ENCODE measurements at regions not wholly inside any gene's neighbourhood (a gene's known extent, or its start where the extent isn't known, plus 50 kb on each side); places are given as distances from the start of the nearest gene placed in this dataset.
"Not testable (repeated sequence)": the region's sequence is repeated elsewhere in the genome, so short reads cannot be mapped to it uniquely, and the experiment has no call there.

- H3K36me3 Mint-ChIP-seq: no peaks in the 10 kb centered on the region
- no peaks in the 10 kb centered on the region for H3K27me3 Mint-ChIP-seq
- peaks cover 1% of the 10 kb centered on the region for H3K9me3 Mint-ChIP-seq
- no peak for ATAC-seq (ENCODE audit: low read depth)
- H3K27ac Mint-ChIP-seq: no peak overlapping the region
- no peaks in the 10 kb centered on the region for H3K4me1 Mint-ChIP-seq
- DNase-seq (ENCODE audit: low spot score in 2 of 2): no peak
- H3K4me3 Mint-ChIP-seq: no peak overlapping the region
These were observed 753.5 kb upstream of the PKDCC start for GRCh38 chr2:41294331-41294730.

- Mint-ChIP-seq H3K9me3 (peaks cover 2% of the 10 kb centered on the region), H3K27me3 (peaks cover 2% of the 10 kb centered on the region)
These were observed 734.7 kb upstream of the PKDCC start for GRCh38 chr2:41313082-41313481.

GRCh38 chr2:41314511-41315070, 733.2 kb upstream of the PKDCC start:
- Mint-ChIP-seq H3K4me3 (no peak overlapping the region), H3K9me3 (peaks cover 2% of the 10 kb centered on the region), H3K27ac (no peak overlapping the region), H3K27me3 (peaks cover 2% of the 10 kb centered on the region), H3K36me3 (no peaks in the 10 kb centered on the region), H3K4me1 (no peaks in the 10 kb centered on the region)
- ATAC-seq (ENCODE audit: low read depth) (no peak), DNase-seq (ENCODE audit: low spot score in 2 of 2) (no peak)

More at GRCh38 chr2:41313082-41313481, 734.7 kb upstream of the PKDCC start:
- ATAC-seq (ENCODE audit: low read depth) (no peak), DNase-seq (ENCODE audit: low spot score in 2 of 2) (no peak)
- Mint-ChIP-seq H3K36me3 (no peaks in the 10 kb centered on the region), H3K27ac (no peak overlapping the region), H3K4me1 (no peaks in the 10 kb centered on the region), H3K4me3 (no peak overlapping the region)

- no peak overlapping the region for H3K27ac Mint-ChIP-seq
- DNase-seq (ENCODE audit: low spot score in 2 of 2) (no peak), ATAC-seq (ENCODE audit: low read depth) (no peak)
- H3K4me1 Mint-ChIP-seq: no peaks in the 10 kb centered on the region
- no peak overlapping the region for H3K4me3 Mint-ChIP-seq
- H3K36me3 Mint-ChIP-seq: no peaks in the 10 kb centered on the region
- H3K27me3 Mint-ChIP-seq: peaks cover 2% of the 10 kb centered on the region
- H3K9me3 Mint-ChIP-seq: peaks cover 4% of the 10 kb centered on the region
These were observed 728.4 kb upstream of the PKDCC start for GRCh38 chr2:41319437-41319836.

GRCh38 chr2:41320491-41320890, 727.3 kb upstream of the PKDCC start:
- H3K9me3 Mint-ChIP-seq: peaks cover 6% of the 10 kb centered on the region
- H3K36me3 Mint-ChIP-seq: no peaks in the 10 kb centered on the region
- peaks cover 2% of the 10 kb centered on the region for H3K27me3 Mint-ChIP-seq
- no peak for ATAC-seq (ENCODE audit: low read depth)
- no peak overlapping the region for H3K27ac Mint-ChIP-seq
- no peaks in the 10 kb centered on the region for H3K4me1 Mint-ChIP-seq
- no peak for DNase-seq (ENCODE audit: low spot score in 2 of 2)
- no peak overlapping the region for H3K4me3 Mint-ChIP-seq

GRCh38 chr2:41321351-41321750, 726.5 kb upstream of the PKDCC start:
- DNase-seq (ENCODE audit: low spot score in 2 of 2) (no peak), ATAC-seq (ENCODE audit: low read depth) (no peak)
- Mint-ChIP-seq H3K27me3 (no peaks in the 10 kb centered on the region), H3K27ac (no peak overlapping the region), H3K9me3 (peaks cover 6% of the 10 kb centered on the region), H3K4me3 (no peak overlapping the region), H3K36me3 (no peaks in the 10 kb centered on the region), H3K4me1 (no peaks in the 10 kb centered on the region)

GRCh38 chr2:41326851-41327250, 721.0 kb upstream of the PKDCC start:
- Mint-ChIP-seq H3K4me1 (no peaks in the 10 kb centered on the region), H3K36me3 (no peaks in the 10 kb centered on the region), H3K9me3 (peaks cover 6% of the 10 kb centered on the region), H3K27me3 (no peaks in the 10 kb centered on the region), H3K4me3 (no peak overlapping the region), H3K27ac (no peak overlapping the region)
- DNase-seq (ENCODE audit: low spot score in 2 of 2) (no peak), ATAC-seq (ENCODE audit: low read depth) (no peak)

GRCh38 chr2:41329040-41329439, 718.8 kb upstream of the PKDCC start:
- DNase-seq (ENCODE audit: low spot score in 2 of 2) (no peak), ATAC-seq (ENCODE audit: low read depth) (no peak)
- Mint-ChIP-seq H3K27me3 (no peaks in the 10 kb centered on the region), H3K27ac (no peak overlapping the region), H3K4me1 (no peaks in the 10 kb centered on the region), H3K4me3 (no peak overlapping the region), H3K9me3 (peaks cover 3% of the 10 kb centered on the region), H3K36me3 (no peaks in the 10 kb centered on the region)

GRCh38 chr2:41334159-41334558, 713.7 kb upstream of the PKDCC start:
- H3K4me1 Mint-ChIP-seq: no peaks in the 10 kb centered on the region
- H3K27ac Mint-ChIP-seq: no peak overlapping the region
- no peak overlapping the region for H3K4me3 Mint-ChIP-seq
- DNase-seq (ENCODE audit: low spot score in 2 of 2): no peak
- peaks cover 1% of the 10 kb centered on the region for H3K9me3 Mint-ChIP-seq
- ATAC-seq (ENCODE audit: low read depth): no peak
- H3K36me3 Mint-ChIP-seq: no peaks in the 10 kb centered on the region
- no peaks in the 10 kb centered on the region for H3K27me3 Mint-ChIP-seq

GRCh38 chr2:41335573-41335972, 712.2 kb upstream of the PKDCC start:
- H3K27ac Mint-ChIP-seq; H3K27me3 Mint-ChIP-seq; H3K4me1 Mint-ChIP-seq; DNase-seq (ENCODE audit: low spot score in 2 of 2); H3K9me3 Mint-ChIP-seq; H3K4me3 Mint-ChIP-seq; H3K36me3 Mint-ChIP-seq; ATAC-seq (ENCODE audit: low read depth): not testable (repeated sequence)

- DNase-seq (ENCODE audit: low spot score in 2 of 2): no peak
- peaks cover 2% of the 10 kb centered on the region for H3K9me3 Mint-ChIP-seq
- ATAC-seq (ENCODE audit: low read depth): no peak
- H3K27ac Mint-ChIP-seq: no peak overlapping the region
- no peaks in the 10 kb centered on the region for H3K4me1 Mint-ChIP-seq
- H3K4me3 Mint-ChIP-seq: no peak overlapping the region
- H3K27me3 Mint-ChIP-seq: no peaks in the 10 kb centered on the region
- no peaks in the 10 kb centered on the region for H3K36me3 Mint-ChIP-seq
These were observed 709.9 kb upstream of the PKDCC start for GRCh38 chr2:41337956-41338355.

GRCh38 chr2:41344529-41344928, 703.3 kb upstream of the PKDCC start:
- no peaks in the 10 kb centered on the region for H3K27me3 Mint-ChIP-seq
- H3K27ac Mint-ChIP-seq: no peak overlapping the region
- no peak overlapping the region for H3K4me3 Mint-ChIP-seq
- no peaks in the 10 kb centered on the region for H3K36me3 Mint-ChIP-seq
- H3K9me3 Mint-ChIP-seq: peaks cover 2% of the 10 kb centered on the region
- H3K4me1 Mint-ChIP-seq: no peaks in the 10 kb centered on the region
- ATAC-seq (ENCODE audit: low read depth) (no peak), DNase-seq (ENCODE audit: low spot score in 2 of 2) (no peak)

GRCh38 chr2:41353060-41353459, 694.8 kb upstream of the PKDCC start:
- no peaks in the 10 kb centered on the region for H3K9me3 Mint-ChIP-seq
- no peak overlapping the region for H3K4me3 Mint-ChIP-seq
- H3K27ac Mint-ChIP-seq: no peak overlapping the region
- H3K27me3 Mint-ChIP-seq: no peaks in the 10 kb centered on the region
- H3K36me3 Mint-ChIP-seq: no peaks in the 10 kb centered on the region
- no peaks in the 10 kb centered on the region for H3K4me1 Mint-ChIP-seq
- ATAC-seq (ENCODE audit: low read depth): no peak
- DNase-seq (ENCODE audit: low spot score in 2 of 2): no peak

- Mint-ChIP-seq H3K36me3 (no peaks in the 10 kb centered on the region), H3K27me3 (no peaks in the 10 kb centered on the region), H3K4me3 (no peak overlapping the region), H3K27ac (no peak overlapping the region), H3K9me3 (peaks cover 2% of the 10 kb centered on the region), H3K4me1 (no peaks in the 10 kb centered on the region)
- DNase-seq (ENCODE audit: low spot score in 2 of 2): no peak
- ATAC-seq (ENCODE audit: low read depth): no peak
These were observed 692.0 kb upstream of the PKDCC start for GRCh38 chr2:41355794-41356193.

- Mint-ChIP-seq H3K4me3 (no peak overlapping the region), H3K36me3 (no peaks in the 10 kb centered on the region), H3K4me1 (no peaks in the 10 kb centered on the region), H3K27ac (no peak overlapping the region), H3K9me3 (peaks cover 2% of the 10 kb centered on the region), H3K27me3 (no peaks in the 10 kb centered on the region)
- DNase-seq (ENCODE audit: low spot score in 2 of 2) (no peak), ATAC-seq (ENCODE audit: low read depth) (no peak)
These were observed 683.0 kb upstream of the PKDCC start for GRCh38 chr2:41364842-41365241.

All from memory B cell (primary cell).